ENCODE measurements at regions not wholly inside any gene's neighbourhood (a gene's known extent, or its start where the extent isn't known, plus 50 kb on each side); places are given as distances from the start of the nearest gene placed in this dataset.

DNA sequence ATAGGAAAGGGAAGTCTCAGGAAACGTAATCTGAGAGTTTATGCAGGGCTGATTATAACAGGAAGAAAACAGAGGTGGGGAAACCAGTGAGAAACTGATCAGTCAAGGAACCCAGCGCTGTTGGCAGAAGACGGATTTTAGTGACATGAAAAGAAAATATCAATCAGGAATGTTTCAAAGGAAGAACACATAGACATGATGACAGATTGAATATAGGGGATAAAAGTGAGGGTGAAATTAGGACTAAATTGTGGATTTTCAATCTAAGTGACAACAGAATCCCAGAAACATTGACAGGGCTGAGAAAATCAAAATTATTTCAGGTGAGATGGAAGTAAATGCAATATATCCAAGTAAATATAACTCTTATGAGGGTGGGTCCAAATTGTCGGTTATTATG, 199.8 kb upstream of the CCDC150 start (continued):
- TF ChIP-seq ZNF462 (CRISPR knock-in tag; IDR thresholded peaks at IDR 0.05) (no peak), STAT1 (IDR thresholded peaks at IDR 0.05; ENCODE audit: unreplicated experiment) (no peak), POLR2AphosphoS5 (IDR thresholded peaks at IDR 0.05; ENCODE audit: low read depth) (no peak), ETS1 (IDR thresholded peaks at IDR 0.05) (no peak)

- no peak overlapping the region for H3K27ac Mint-ChIP-seq
- no peak for TF ChIP-seq ETS1 (IDR thresholded peaks at IDR 0.05)
- TF ChIP-seq POLR2AphosphoS5 (IDR thresholded peaks at IDR 0.05; ENCODE audit: low read depth): no peak
- no peak for TF ChIP-seq STAT1 (IDR thresholded peaks at IDR 0.05; ENCODE audit: unreplicated experiment)
- TF ChIP-seq ZNF462 (CRISPR knock-in tag; IDR thresholded peaks at IDR 0.05): no peak
- TF ChIP-seq CREB1 (CRISPR knock-in tag; IDR thresholded peaks at IDR 0.05; ENCODE audit: low read depth): no peak
Measured at GRCh38 chr2:196440413-196440812, 199.1 kb upstream of the CCDC150 start.

More at GRCh38 chr2:196440413-196440812, 199.1 kb upstream of the CCDC150 start:
- Mint-ChIP-seq H3K4me3 (no peak overlapping the region), H3K4me1 (no peaks in the 10 kb centered on the region; the same call in 2 of the 3 replicates), H3K36me3 (ENCODE audit: low read depth) (no peaks in the 10 kb centered on the region), H3K9me3 (no peaks in the 10 kb centered on the region), H3K27me3 (ENCODE audit: insufficient read depth, low read depth, poor library complexity) (no peaks in the 10 kb centered on the region)
- H3K27me3 ChIP-seq (ENCODE audit: insufficient read depth): no peaks in the 10 kb centered on the region
- H3K36me3 ChIP-seq (ENCODE audit: insufficient read depth): no peaks in the 10 kb centered on the region
- H3F3A ChIP-seq (replicated peaks; ENCODE audit: low read depth): no peaks in the 10 kb centered on the region
- no peak for ATAC-seq
- no peak overlapping the region for H2AFZ ChIP-seq
- no peaks in the 10 kb centered on the region for H4K20me1 ChIP-seq (replicated peaks; ENCODE audit: insufficient read depth)
- H3K4me2 ChIP-seq: no peak overlapping the region
- H3K4me3 ChIP-seq: no peak overlapping the region
- DNase-seq (ENCODE audit: low spot score): no peak
- H3K79me2 ChIP-seq (replicated peaks; ENCODE audit: insufficient read depth): no peaks in the 10 kb centered on the region
- H3K4me1 ChIP-seq (ENCODE audit: insufficient read depth): no peaks in the 10 kb centered on the region
- no peaks in the 10 kb centered on the region for H3K9me2 ChIP-seq (ENCODE audit: insufficient read depth)
- no peak overlapping the region for H3K27ac ChIP-seq (ENCODE audit: low read depth)

Data from GM23338 (cell line).